HG03175 (cell line): ENCODE measurements at regions not wholly inside any gene's neighbourhood (a gene's known extent, or its start where the extent isn't known, plus 50 kb on each side); places are given as distances from the start of the nearest gene placed in this dataset.
A peak's percentile ranks its signal among the peaks of the same experiment; 100 is the strongest.

ENCODE experiments used
- ATAC-seq: cut with Tn5 transposase; IDR thresholded peaks from one replicate; pipeline ENCODE4 v1.9.1; 2021; ENCODE audit warnings: mild to moderate bottlenecking, moderate library complexity; ENCODE audit not compliant: unreplicated experiment

GRCh38 chr9:79884546-79884945 is 312.8 kb downstream of the TLE4 start:
- no peak for ATAC-seq

DNA sequence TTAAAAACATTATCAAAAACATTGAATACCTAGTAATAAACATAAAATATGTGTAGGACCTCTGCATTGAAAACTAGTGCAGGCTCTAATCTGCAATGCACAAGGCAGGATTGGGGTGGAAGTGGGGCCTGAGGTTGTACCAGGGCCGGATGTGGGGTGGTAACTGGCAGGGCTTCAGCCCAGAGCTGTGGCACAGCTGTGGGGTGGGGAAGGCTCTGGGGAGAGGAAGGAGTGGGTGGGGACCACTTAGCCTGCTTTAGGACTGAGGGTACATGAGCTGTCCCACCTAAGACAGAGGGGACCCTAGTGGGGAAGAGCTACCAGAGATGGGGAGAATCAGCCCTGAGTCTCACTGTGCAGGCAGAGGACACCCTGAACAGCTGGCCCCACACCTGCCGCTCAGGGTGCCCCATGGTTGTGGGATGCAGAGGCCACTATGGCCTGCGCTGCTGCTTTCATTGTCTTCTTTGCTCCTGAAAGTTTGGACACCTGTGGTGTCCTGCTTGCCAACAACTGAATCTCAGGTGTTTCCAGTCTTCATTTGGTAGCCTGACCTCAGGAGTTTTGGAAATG is 311.4 kb downstream of the TLE4 start:
- peak; percentile 43 for ATAC-seq

GRCh38 chr9:79880626-79881025 is 308.9 kb downstream of the TLE4 start:
- peak; percentile 55 for ATAC-seq

GRCh38 chr9:79877943-79878602 is 306.3 kb downstream of the TLE4 start:
- peak; percentile 63 for ATAC-seq

DNA sequence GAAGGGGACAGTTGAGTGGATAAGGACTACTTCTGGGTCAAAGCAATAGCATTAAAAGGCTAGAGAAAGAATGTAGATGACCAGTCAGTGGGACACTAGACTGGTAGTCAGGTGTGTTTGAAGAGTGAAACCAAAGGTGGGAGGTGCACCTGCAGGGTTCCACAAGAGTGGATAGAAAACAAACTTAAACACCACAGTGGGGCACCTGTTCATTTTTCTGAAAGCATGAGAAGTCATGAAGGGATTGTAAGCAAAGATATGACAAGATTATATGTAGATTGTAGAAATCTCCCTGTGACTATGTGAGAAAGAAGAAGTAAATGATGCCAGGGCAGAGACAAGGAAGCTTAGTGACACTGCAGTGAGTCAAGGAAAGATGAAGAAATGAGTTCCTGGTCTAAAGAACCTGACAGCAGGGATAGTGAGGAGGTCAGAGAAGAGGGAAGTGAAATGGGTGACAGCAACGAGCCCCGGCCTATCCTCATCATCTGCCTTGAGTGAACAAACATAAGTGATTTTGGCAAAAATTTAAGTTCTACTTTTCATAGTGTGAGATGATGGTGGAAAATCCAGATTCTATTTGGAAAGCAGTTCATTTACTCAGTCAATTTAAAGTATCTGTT is 296.9 kb downstream of the TLE4 start:
- ATAC-seq, result peak; percentile 52

DNA sequence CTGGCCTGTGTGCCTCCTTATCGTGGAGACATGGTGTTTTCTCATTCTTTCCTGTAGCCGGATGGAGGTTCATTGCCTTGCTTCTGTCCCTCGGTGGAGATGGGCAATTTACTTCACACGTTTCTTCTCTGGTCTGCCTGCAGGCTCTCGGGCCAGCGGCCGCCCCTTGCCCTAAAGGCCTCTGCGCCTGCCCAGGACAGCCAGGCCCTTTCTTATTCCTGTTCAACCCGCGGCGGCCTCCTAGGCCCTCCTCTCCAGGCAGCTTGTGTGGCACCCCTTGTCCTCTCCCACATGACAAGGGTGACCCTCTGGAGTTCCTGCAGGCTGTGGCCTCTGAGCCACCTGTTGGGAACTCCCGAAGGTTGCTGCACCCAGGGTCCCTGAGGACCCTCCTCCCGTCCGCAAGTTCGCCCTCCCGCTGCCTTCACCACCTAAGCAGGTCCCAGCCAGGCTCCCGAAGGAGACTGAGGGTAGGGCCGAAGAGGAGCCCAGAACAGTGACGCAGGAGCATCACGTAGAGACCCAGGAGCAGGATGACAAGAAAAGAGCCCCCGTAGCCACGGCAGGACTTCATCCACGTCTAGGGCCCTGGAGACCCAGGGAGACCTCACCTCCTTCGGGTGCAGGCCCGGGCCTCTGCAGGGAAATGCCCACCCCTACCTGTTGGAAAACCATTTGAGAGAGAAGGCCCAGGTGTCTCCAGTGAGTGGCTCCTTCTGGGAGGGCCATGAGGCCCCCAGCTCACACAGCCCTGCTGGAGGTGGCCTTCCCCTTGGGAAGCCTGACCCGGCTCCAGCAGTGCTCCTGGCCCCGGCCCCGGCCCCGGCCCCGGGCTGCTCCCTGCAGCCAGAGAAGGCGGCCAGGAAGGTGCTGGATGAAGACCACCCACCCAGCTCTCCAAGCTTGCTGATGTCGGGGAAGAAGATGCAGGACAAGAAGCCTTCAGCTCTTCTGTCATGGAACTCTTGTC is 291.4 kb downstream of the TLE4 start:
- no peak for ATAC-seq

GRCh38 chr9:79858508-79858907 is 286.7 kb downstream of the TLE4 start:
- peak; percentile 53 for ATAC-seq

DNA sequence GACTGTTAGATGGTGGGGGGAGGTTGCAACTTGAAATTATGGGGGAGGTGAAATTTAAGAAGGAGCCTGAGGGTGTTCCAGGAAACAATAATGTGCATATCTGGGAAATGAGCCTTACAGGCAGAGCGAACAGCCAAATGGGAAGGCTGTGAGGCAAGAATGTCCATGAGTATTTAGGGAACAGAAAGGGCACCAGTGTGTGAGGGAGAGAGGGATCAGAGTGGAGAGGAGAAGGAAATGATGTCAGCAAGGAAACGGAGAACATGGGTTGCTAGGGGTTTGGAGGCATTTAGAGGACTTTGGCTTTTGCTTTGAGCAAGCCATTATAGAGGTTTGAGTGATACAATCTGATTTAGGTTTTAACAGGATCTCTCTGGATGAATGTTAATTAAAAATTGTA is 285.4 kb downstream of the TLE4 start:
- ATAC-seq, result no peak

DNA sequence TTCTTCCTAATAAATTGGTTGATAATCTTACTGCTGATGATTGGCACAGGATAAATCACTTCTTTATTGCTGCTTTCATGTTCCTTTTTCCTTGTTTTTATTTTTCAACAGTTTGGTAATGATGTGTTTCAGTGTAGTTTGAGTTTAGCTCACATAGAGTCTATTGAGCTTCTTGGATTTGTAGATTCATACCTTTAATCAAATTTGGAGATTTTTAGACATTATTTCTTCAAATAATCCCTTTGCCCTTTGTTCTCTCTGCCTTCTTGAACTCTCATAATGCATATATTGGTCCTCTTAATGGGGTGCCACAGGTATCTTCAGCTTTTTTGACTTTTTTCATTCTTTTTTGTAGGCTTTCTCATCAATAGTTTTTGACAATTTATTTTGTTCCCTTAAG is 275.3 kb downstream of the TLE4 start:
- ATAC-seq, result no peak

DNA sequence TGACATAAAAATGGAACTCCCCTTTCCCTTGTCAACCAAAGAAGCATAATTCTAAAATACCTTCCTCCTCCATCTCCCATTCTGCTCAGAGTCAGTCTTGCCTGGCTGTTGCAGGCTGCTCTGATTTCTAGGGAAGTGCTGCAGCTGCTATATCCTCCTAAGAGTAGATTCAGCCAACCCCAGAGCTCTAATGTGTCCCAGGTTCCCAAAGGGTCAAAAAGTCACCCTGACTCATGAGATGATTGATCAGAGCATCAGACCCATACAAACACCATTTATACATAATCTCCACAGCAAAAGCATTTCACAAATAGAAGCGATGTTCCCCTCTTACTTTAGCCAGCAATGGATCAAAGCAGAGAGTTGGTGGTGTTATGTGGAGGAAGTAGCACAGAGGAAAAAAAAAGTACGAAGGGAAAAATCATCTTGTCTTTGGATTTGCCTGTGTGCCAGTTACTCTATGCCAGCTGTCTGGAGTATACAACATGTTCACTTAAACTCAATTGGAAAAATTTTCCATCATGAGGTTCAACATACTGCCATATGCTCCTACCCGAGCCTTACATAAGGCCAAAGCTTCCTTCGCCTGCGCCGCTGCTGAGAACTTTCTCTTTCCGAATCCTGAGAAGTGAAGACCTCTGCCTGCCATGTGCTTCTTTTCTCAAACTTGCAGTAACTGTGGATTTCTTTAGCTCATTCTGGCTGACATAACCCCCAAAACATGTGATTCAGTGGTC is 258.0 kb downstream of the TLE4 start:
- ATAC-seq, result no peak

DNA sequence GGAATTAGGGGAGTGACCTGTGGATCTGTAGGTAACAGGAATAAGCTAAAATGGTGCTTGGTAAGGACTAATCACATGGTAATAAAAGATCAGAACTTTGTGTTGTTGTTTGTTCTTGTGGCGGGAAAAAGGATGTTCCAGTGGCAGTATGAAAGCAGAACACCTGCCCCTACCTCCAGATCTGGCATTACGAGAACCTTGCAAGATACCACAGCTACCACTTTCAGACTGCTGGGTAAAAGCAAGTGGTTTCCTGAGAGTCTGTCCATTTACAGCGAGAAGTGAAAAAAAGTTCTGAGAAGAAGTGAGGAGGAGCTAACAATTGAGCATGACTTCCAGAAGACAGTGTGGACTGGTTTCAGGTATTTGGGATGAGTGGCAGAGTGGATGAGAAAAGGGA is 252.5 kb downstream of the TLE4 start:
- ATAC-seq, result peak; percentile 98

DNA sequence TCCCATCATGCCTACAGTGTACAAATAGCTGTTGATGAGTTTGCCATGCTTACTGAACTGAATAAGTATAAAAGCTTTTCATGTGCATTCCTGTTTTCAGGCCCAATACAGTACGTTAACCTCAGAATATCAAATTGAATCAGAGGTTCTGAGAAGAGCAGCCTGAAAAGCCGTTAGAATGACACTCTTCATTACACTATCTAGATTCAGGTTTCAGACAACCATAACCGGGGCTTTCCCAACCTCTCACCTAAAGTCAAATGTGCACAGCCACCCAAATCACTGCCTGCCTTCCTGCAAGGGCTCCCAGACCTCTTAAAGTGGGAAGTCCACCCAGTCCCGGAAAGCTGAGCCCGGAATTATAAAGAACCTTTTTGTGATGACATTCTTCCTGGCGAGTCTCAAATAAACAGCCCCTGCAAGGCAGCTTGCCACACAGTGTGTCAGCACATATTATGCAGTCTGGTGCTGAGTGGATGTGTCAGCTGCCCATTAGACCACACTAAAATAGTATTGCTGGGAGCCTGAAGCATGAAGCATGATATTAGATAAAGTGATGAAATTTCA is 245.8 kb downstream of the TLE4 start:
- peak; percentile 79 for ATAC-seq

- ATAC-seq, result no peak
Measured at GRCh38 chr9:79813258-79813638, 241.5 kb downstream of the TLE4 start.

DNA sequence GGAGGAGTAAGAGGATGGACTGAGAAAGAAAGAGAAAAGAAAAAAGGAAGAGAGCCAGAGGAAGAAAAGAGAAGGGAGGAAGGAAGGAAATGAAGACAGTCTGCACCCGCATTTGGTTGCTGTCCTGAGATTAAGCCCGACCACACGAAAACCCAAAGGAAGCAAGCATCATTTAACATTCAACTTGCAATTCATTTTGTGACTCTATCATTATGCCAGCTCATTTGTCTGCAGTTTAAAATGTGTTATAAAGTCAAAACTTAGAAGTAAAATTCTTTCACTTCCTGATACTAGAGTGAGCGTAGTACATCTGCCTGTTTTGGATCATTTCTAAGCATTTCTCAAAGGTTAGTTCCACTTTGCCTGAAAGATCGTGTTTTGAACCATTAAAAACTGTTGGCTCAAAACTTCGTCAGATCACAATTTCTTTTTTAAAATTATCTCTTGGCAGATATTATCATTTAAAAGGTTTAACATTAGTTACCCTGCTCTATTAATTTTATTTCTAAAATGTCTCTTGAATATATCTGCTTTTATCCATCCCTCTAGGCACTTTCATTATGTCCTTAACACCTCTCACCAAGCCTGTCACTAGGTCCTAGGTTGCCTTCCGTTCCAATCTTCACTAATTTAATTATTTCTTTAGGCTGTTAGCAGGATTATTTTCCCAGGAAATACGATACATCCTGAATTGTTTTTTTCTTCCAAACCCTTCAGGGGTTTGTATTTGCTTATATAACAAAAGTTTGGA is 240.9 kb downstream of the TLE4 start:
- peak; percentile 90 for ATAC-seq

- peak; percentile 26 for ATAC-seq
Measured at GRCh38 chr9:79812099-79812498, 240.3 kb downstream of the TLE4 start.

DNA sequence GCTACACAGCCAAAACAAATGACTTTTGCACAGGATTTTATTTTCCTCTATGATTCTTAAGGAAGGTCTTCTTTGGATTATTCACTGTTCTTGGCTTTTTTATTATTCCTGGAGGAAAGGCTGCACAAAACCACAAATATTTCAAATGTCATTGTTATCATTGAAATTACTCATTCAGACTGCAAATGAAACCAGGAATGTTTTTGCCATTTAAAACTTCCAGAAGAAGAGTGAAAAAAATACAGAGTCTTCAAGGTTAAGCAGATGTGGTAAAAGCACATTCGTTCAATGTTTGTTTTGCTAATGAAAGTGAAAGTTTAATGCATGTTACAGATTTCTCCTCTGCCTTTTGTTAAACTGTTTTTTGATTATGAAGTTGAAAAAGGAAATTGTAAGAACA is 238.2 kb downstream of the TLE4 start:
- ATAC-seq, result no peak

GRCh38 chr9:79809316-79809876 is 237.6 kb downstream of the TLE4 start:
- no peak for ATAC-seq

GRCh38 chr9:79807971-79808370 is 236.2 kb downstream of the TLE4 start:
- no peak for ATAC-seq

DNA sequence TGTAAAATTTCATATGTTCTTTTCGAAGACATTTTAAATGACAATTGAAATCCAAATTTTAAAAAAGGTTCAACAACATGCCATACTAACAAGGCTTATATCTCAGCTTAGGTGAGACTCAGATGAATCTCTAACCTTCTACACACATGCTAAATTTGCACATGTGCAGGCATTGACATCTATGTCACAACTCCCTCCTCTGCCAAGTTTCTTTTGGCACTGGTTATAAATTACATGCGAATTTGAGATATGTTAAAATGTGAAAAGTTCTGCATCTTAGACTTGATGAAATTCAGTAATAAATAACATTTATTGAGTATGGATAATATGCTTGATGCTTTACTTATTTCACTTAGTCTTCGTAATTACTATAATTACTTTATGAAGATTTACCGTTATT is 234.3 kb downstream of the TLE4 start:
- no peak for ATAC-seq
